ENCODE measurements at regions not wholly inside any gene's neighbourhood (a gene's known extent, or its start where the extent isn't known, plus 50 kb on each side); places are given as distances from the start of the nearest gene placed in this dataset.

- DNase-seq (ENCODE audit: low read depth, low spot score), result no peak
These were observed 311.8 kb downstream of the TOX3 start for GRCh38 chr16:52235186-52235585.

DNA sequence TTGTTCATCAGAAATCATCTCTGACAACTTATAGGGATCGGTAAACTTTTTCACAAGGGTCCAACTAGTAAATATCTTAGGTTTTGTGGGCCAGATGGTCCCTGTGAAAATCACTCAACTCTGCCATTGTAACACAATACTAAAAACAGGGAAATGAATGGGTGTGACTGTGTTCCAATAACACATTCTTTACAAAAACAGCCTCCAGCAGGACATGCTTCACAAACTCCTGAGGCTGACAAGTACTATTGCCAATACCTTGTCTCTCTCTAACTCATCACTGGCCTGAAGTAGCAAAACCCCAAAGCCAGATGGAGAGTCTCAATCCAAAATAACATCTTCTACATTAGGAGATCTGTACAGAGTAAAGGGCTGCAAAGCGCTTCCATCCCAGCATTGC is 312.3 kb downstream of the TOX3 start:
- DNase-seq (ENCODE audit: low read depth, low spot score), result no peak

- DNase-seq (ENCODE audit: low read depth, low spot score), result no peak
These were observed 317.5 kb downstream of the TOX3 start for GRCh38 chr16:52229471-52229870.

- DNase-seq (ENCODE audit: low read depth, low spot score), result no peak
These were observed 319.1 kb downstream of the TOX3 start for GRCh38 chr16:52227851-52228250.

GRCh38 chr16:52212841-52213240 is 334.1 kb downstream of the TOX3 start:
- no peak for DNase-seq (ENCODE audit: low read depth, low spot score)

- DNase-seq (ENCODE audit: low read depth, low spot score), result no peak
These were observed 337.7 kb downstream of the TOX3 start for GRCh38 chr16:52209227-52209626.

DNA sequence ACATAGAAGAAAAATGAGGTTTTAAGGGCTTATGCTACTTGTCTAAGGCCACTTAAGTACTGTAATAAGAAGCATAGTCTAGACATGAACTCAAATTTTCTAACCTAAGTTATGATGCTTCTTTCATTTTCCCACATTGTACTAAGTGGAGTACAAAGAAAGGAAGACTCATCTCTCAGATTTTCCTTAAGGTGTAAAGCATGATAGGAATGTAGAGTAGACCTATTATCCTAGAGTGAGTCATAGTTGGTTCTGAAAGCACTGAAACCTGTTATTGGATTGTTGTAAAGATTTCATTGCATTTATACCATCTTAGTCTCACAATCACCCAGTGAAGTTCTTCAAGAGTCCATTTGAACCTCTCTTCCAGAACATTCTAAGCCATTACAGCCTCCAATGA is 343.8 kb downstream of the TOX3 start:
- no peak for DNase-seq (ENCODE audit: low read depth, low spot score)

DNA sequence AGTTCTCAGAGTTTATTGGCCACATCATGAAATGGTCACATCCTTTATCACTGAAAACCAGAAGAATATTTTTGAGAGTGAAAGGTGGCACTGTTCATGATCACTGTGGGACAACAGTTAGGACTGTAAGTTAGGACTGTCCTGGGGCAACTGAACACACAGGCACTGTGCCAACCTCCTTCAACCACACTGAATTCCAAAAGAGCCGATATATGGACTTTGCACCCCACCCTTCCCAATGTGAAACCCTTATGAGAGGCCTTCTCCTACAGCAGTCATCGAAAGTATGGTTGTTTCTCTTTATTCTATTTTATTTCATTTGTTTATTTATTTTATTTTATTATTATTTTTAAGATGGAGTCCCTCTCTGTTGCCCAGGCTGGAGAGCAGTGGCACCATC is 353.5 kb downstream of the TOX3 start:
- DNase-seq (ENCODE audit: low read depth, low spot score), result no peak

DNA sequence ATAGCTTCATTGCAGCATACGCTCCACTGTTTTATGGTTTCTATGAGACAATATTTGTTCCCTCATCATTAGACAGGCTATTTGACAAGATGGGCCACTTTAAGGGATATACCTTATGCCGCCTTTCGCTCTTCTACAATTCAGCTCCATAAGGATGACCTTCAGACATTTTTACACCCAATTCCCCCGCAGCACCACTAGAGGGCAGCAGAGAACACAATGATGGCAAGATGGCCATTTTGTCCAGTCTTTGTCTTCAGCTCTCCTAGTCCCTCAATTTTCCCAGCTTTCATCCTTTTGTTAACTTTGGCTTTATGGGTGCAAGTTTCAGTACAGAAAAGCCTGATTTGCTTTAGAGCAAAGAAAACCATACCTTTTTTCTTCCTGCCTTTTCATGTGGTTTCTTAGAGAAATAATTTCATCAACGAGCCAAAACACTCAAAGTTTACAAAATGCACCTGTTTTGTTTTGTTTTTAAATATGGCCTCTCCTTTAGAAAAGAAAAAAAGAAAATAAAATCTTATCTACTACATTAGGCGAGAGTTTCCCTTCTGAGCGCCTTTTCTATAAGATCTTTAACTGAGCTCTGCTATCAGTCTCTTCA is 355.3 kb downstream of the TOX3 start:
- peak; percentile 42 for DNase-seq (ENCODE audit: low read depth, low spot score)

GRCh38 chr16:52184336-52184735 is 362.6 kb downstream of the TOX3 start:
- DNase-seq (ENCODE audit: low read depth, low spot score), result no peak

GRCh38 chr16:52182840-52183239 is 364.1 kb downstream of the TOX3 start:
- DNase-seq (ENCODE audit: low read depth, low spot score), result no peak

DNA sequence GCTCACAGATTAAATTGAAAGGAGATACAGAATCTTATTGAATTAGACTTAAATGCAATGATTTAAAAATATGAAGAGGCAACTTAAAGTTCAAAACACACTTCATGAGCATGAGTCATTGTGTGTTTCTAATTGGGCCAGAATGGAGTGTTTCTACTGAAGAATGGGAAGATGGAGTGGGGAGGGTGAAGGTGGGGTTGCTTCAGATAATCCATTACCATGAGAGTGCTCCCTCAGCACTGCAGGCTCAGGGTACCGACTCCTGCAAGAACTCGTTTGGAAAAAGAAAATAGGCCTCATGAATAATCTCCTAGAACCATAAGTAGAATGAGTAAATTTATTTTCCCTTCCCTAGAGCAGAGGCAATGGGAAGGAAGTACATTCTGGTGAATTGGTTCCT is 372.8 kb downstream of the TOX3 start:
- no peak for DNase-seq (ENCODE audit: low read depth, low spot score)

GRCh38 chr16:52171481-52171880 is 375.5 kb downstream of the TOX3 start:
- no peak for DNase-seq (ENCODE audit: low read depth, low spot score)

- no peak for DNase-seq (ENCODE audit: low read depth, low spot score)
These were observed 379.6 kb downstream of the TOX3 start for GRCh38 chr16:52167328-52167727.

GRCh38 chr16:52165961-52166360 is 381.0 kb downstream of the TOX3 start:
- no peak for DNase-seq (ENCODE audit: low read depth, low spot score)

GRCh38 chr16:52149003-52149402 is 397.9 kb downstream of the TOX3 start:
- DNase-seq (ENCODE audit: low read depth, low spot score), result no peak

- no peak for DNase-seq (ENCODE audit: low read depth, low spot score)
These were observed 405.1 kb downstream of the TOX3 start for GRCh38 chr16:52141871-52142270.

GRCh38 chr16:52128361-52128760 is 418.6 kb downstream of the TOX3 start:
- DNase-seq (ENCODE audit: low read depth, low spot score), result no peak

- DNase-seq (ENCODE audit: low read depth, low spot score), result no peak
These were observed 423.1 kb downstream of the TOX3 start for GRCh38 chr16:52123842-52124241.

- no peak for DNase-seq (ENCODE audit: low read depth, low spot score)
These were observed 423.7 kb downstream of the TOX3 start for GRCh38 chr16:52123061-52123839.

GRCh38 chr16:52117171-52117570 is 429.8 kb downstream of the TOX3 start:
- DNase-seq (ENCODE audit: low read depth, low spot score), result no peak

GRCh38 chr16:52114379-52114778 is 432.6 kb downstream of the TOX3 start:
- DNase-seq (ENCODE audit: low read depth, low spot score), result no peak

DNA sequence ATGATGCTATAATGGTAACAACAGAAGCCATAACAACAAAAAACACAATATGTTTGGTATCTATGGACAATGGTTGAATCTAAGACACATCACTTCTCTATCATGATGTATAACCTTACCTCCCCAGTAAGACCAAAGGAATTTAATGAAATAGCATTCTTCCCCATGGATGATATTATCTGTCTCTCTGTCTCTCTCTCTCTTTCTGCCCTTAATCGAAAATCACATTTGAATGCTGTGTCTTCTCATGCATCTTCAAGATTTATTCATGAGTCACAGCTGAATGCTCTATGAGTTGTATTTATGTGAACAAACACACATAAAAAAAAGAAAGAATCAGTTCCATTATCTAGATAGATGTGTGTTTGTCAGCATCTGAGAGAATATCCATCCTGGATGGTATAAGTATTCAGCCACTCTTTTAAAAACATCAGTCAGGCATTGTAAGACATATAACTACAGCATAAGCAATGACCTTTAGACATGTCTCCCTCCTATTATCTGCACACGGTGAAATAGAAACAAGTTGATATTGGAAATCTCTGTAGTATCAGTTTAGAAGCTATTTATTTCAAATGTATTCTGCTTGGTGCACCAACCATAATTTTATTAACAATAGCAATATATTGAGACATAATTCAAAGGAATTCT is 433.3 kb downstream of the TOX3 start:
- no peak for DNase-seq (ENCODE audit: low read depth, low spot score)

All from iPS DF 19.7 (cell line).